Gastrocnemius medialis (tissue), 4 donors: ENCODE measurements at regions not wholly inside any gene's neighbourhood (a gene's known extent, or its start where the extent isn't known, plus 50 kb on each side); places are given as distances from the start of the nearest gene placed in this dataset.

Source experiments
- POLR2A ChIP-seq, 2 donors: fragments of 450-650 bp; IDR thresholded peaks; one replicate each; pipeline ENCODE4 v1.6.1; 2017; ENCODE audit warnings: antibody characterized with exemption in 2 of 2, mild to moderate bottlenecking in 2 of 2, moderate library complexity in 2 of 2
- TF ChIP-seq, protein P1 (sequence below), 5 experiments: fragments of 450-650 bp in 3 of 5; fragments of 200-600 bp in 2 of 5; sonication (generic) in 2 of 5; IDR thresholded peaks in 4 of 5; conservative IDR thresholded peaks in 1 of 5; 1 replicate in 4 of 5; 2 replicates in 1 of 5; pipeline ENCODE4 v1.5.1; 2016 to 2019; ENCODE audit warnings: antibody characterized with exemption in 5 of 5, mild to moderate bottlenecking in 3 of 5, moderate library complexity in 3 of 5

DNA sequence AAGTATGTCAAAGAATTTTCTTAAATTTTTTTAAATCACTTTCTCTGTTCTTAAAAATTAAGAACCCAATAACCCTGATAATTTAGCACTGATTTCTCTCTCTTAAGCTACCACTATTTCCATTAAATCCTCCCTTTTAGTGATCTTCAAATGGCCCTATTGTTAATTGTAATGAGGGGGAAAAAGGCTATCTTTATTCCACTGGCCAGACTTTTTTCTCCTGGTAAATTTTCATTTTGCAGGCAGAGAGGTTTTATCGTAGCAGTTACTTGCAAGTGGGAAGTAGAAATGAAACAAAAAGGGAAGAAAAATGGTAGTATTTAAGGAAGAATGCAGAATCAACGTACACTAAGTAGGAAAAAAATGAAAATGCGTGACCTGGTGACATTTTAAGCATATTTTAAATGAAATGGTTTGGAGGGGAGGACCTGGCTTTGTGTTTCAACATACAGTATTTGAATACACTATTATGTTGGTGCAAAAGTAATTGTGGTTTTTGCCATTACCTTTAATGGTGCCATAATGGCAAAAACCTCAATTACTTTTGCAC is 224.9 kb downstream of the TANC2 start:
- TF ChIP-seq, protein P1, sequence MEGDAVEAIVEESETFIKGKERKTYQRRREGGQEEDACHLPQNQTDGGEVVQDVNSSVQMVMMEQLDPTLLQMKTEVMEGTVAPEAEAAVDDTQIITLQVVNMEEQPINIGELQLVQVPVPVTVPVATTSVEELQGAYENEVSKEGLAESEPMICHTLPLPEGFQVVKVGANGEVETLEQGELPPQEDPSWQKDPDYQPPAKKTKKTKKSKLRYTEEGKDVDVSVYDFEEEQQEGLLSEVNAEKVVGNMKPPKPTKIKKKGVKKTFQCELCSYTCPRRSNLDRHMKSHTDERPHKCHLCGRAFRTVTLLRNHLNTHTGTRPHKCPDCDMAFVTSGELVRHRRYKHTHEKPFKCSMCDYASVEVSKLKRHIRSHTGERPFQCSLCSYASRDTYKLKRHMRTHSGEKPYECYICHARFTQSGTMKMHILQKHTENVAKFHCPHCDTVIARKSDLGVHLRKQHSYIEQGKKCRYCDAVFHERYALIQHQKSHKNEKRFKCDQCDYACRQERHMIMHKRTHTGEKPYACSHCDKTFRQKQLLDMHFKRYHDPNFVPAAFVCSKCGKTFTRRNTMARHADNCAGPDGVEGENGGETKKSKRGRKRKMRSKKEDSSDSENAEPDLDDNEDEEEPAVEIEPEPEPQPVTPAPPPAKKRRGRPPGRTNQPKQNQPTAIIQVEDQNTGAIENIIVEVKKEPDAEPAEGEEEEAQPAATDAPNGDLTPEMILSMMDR (IDR thresholded peaks at IDR 0.05 in 4 of 5, conservative IDR thresholded peaks at IDR 0.05 in 1 of 5) = no peak
- TF ChIP-seq POLR2A (IDR thresholded peaks at IDR 0.05) = no peak
